ENCODE measurements at regions not wholly inside any gene's neighbourhood (a gene's known extent, or its start where the extent isn't known, plus 50 kb on each side); places are given as distances from the start of the nearest gene placed in this dataset.

GRCh38 chr3:159168788-159169187, 366.9 kb downstream of the MFSD1 start:
- no peak overlapping the region for H3K4me3 ChIP-seq (ENCODE audit: low read depth, low read length)
- TF ChIP-seq, protein P1, sequence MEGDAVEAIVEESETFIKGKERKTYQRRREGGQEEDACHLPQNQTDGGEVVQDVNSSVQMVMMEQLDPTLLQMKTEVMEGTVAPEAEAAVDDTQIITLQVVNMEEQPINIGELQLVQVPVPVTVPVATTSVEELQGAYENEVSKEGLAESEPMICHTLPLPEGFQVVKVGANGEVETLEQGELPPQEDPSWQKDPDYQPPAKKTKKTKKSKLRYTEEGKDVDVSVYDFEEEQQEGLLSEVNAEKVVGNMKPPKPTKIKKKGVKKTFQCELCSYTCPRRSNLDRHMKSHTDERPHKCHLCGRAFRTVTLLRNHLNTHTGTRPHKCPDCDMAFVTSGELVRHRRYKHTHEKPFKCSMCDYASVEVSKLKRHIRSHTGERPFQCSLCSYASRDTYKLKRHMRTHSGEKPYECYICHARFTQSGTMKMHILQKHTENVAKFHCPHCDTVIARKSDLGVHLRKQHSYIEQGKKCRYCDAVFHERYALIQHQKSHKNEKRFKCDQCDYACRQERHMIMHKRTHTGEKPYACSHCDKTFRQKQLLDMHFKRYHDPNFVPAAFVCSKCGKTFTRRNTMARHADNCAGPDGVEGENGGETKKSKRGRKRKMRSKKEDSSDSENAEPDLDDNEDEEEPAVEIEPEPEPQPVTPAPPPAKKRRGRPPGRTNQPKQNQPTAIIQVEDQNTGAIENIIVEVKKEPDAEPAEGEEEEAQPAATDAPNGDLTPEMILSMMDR (IDR thresholded peaks at IDR 0.05; ENCODE audit: borderline replicate concordance, insufficient read depth, low read depth, low read length): no peak

DNA sequence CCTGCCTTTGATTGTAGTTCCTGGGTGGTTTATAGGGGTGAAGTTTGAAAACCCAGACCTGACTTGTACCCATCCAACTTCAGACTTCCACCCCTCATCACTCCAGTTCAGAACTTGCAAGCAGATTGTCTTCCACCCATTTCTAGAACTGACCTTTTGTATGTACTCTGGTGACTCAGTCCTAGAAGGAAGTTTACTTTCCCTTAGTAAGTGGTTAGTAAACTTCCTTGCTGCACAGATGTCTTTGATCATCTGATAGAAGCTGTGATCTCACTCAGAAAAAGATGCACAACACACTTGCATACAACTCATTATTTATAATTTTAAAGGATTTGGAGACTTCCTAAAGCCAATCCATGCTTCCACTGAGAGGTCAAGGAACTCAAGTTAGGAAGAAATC, 368.0 kb downstream of the MFSD1 start:
- TF ChIP-seq, protein P1 (IDR thresholded peaks at IDR 0.05; ENCODE audit: borderline replicate concordance, insufficient read depth, low read depth, low read length): no peak
- H3K4me3 ChIP-seq (ENCODE audit: low read depth, low read length): no peak overlapping the region

DNA sequence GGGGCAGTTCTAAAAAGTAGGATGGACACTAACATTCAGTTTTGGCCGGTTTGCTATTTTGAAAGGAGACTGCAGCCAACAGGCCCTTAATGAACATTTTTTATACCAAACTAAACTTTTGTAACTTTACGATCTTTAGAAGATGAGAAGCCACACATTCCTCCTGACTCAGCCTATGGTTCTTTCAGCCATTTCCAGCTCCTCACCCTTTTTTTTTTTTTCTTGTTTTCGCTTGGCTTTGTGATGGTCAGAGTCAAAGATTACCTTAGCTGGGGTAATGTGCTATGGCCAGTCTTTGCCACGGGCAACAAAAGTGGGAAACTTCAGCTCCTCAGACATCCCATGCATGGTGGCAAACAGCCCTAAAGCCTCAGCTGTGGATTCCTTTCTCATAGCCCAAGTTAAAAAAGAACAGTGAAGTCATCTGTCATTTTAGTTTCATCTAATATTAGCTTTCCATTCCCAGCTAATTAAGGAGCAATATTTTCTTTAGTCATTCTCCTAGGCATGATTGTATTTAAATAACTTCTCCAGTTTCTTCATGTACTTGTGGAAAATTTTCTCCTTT, 368.7 kb downstream of the MFSD1 start:
- TF ChIP-seq, protein P1 (IDR thresholded peaks at IDR 0.05; ENCODE audit: borderline replicate concordance, insufficient read depth, low read depth, low read length): no peak

GRCh38 chr3:159171333-159171732, 369.5 kb downstream of the MFSD1 start:
- no peak overlapping the region for H3K4me3 ChIP-seq (ENCODE audit: low read depth, low read length)
- TF ChIP-seq, protein P1 (IDR thresholded peaks at IDR 0.05; ENCODE audit: borderline replicate concordance, insufficient read depth, low read depth, low read length): no peak

More for the DNA sequence above, 368.7 kb downstream of the MFSD1 start:
- no peak overlapping the region for H3K4me3 ChIP-seq (ENCODE audit: low read depth, low read length)

- no peak overlapping the region for H3K4me3 ChIP-seq (ENCODE audit: low read depth, low read length)
- TF ChIP-seq, protein P1 (IDR thresholded peaks at IDR 0.05; ENCODE audit: borderline replicate concordance, insufficient read depth, low read depth, low read length): no peak
These were observed 370.6 kb downstream of the MFSD1 start for GRCh38 chr3:159172473-159172872.

DNA sequence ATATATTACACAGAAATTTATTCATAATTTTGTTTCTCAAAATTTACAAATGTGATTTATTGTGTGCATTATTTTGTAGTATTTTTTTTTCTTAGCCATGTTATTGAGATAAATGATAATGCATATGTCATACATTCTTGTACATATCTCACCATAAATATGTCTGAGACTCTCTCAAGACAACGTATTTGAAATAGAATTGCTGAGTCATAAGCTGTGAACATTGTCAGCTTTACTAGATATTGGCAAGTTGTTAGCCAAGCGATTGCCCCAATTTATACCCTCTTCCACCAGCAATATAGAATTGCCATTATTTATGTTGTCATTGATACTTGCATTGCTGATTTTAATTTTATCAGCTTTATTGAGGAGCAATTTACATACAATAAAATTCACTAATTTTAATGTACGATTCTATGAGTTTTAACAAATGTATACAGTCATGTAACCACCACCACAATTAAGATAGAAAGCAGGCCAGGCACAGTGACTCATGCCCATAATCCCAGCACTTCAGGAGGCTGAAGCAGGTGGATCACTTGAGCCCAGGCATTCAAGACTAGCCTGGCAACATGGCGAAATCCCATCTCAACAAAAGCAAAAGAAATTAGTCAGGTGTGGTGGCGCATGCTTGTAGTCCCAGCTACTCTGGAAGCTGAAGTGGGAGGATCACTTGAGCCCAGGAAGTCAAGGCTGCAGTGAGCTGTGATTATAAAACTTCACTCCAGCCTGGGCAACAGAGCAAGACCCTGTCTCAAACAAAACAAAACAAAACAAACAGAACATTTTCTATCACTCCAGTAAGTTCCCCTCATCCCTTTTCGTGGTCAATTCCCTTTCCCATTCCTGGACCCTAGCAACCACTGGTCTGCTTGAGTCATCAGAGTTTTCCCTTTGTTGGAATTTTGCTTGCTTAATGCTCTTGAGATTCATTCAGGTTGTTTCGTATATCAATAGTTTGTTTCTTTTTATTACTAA, 373.1 kb downstream of the MFSD1 start:
- TF ChIP-seq, protein P1 (IDR thresholded peaks at IDR 0.05; ENCODE audit: borderline replicate concordance, insufficient read depth, low read depth, low read length): no peak
- H3K4me3 ChIP-seq (ENCODE audit: low read depth, low read length): no peak overlapping the region
